HG03342 (cell line): ENCODE measurements at regions not wholly inside any gene's neighbourhood (a gene's known extent, or its start where the extent isn't known, plus 50 kb on each side); places are given as distances from the start of the nearest gene placed in this dataset.
"Not testable (repeated sequence)": the region's sequence is repeated elsewhere in the genome, so short reads cannot be mapped to it uniquely, and the experiment has no call there.

Experiments used
- ATAC-seq: cut with Tn5 transposase; IDR thresholded peaks from one replicate; pipeline ENCODE4 v1.9.1; 2021; ENCODE audit warnings: mild to moderate bottlenecking, moderate library complexity; ENCODE audit not compliant: unreplicated experiment

GRCh38 chr10:8830048-8830447 is 775.6 kb downstream of the GATA3 start:
- no peak for ATAC-seq

- no peak for ATAC-seq
Measured at GRCh38 chr10:8830876-8831275, 776.4 kb downstream of the GATA3 start.

- no peak for ATAC-seq
Measured at GRCh38 chr10:8835453-8836167, 781.1 kb downstream of the GATA3 start.

GRCh38 chr10:8840356-8840755 is 785.9 kb downstream of the GATA3 start:
- no peak for ATAC-seq

- no peak for ATAC-seq
Measured at GRCh38 chr10:8844141-8844540, 789.7 kb downstream of the GATA3 start.

- ATAC-seq: no peak
Measured at GRCh38 chr10:8852546-8852945, 798.1 kb downstream of the GATA3 start.

- ATAC-seq: no peak
Measured at GRCh38 chr10:8853048-8853447, 798.6 kb downstream of the GATA3 start.

GRCh38 chr10:8868924-8869323 is 814.4 kb downstream of the GATA3 start:
- ATAC-seq: not testable (repeated sequence)

- ATAC-seq: no peak
Measured at GRCh38 chr10:8873310-8873709, 818.8 kb downstream of the GATA3 start.

GRCh38 chr10:8874268-8874667 is 819.8 kb downstream of the GATA3 start:
- no peak for ATAC-seq

- no peak for ATAC-seq
Measured at GRCh38 chr10:8874972-8875371, 820.5 kb downstream of the GATA3 start.

- no peak for ATAC-seq
Measured at GRCh38 chr10:8876171-8876570, 821.7 kb downstream of the GATA3 start.

- ATAC-seq: no peak
Measured at GRCh38 chr10:8889538-8889937, 835.0 kb downstream of the GATA3 start.

- ATAC-seq: no peak
Measured at GRCh38 chr10:8893102-8893501, 838.6 kb downstream of the GATA3 start.

GRCh38 chr10:8894148-8894547 is 839.7 kb downstream of the GATA3 start:
- no peak for ATAC-seq

GRCh38 chr10:8897769-8898168 is 843.3 kb downstream of the GATA3 start:
- no peak for ATAC-seq

GRCh38 chr10:8898745-8899330 is 844.4 kb downstream of the GATA3 start:
- no peak for ATAC-seq

- ATAC-seq: no peak
Measured at GRCh38 chr10:8902926-8903325, 848.4 kb downstream of the GATA3 start.

GRCh38 chr10:8908013-8908412 is 853.5 kb downstream of the GATA3 start:
- ATAC-seq: no peak

- no peak for ATAC-seq
Measured at GRCh38 chr10:8910314-8910713, 855.8 kb downstream of the GATA3 start.

GRCh38 chr10:8911032-8911431 is 856.5 kb downstream of the GATA3 start:
- no peak for ATAC-seq

GRCh38 chr10:8912108-8912507 is 857.6 kb downstream of the GATA3 start:
- no peak for ATAC-seq

- ATAC-seq: no peak
Measured at GRCh38 chr10:8913720-8914119, 859.2 kb downstream of the GATA3 start.
